ENCODE measurements at regions not wholly inside any gene's neighbourhood (a gene's known extent, or its start where the extent isn't known, plus 50 kb on each side); places are given as distances from the start of the nearest gene placed in this dataset.

- no peak for TF ChIP-seq EP300 (IDR thresholded peaks at IDR 0.05)
- TF ChIP-seq CTCF (IDR thresholded peaks at IDR 0.05), result no peak
- no peak for TF ChIP-seq POLR2AphosphoS5 (IDR thresholded peaks at IDR 0.05)
These were observed 739.6 kb upstream of the SLC10A2 start for GRCh38 chr13:103805771-103806170.
